ENCODE measurements at regions not wholly inside any gene's neighbourhood (a gene's known extent, or its start where the extent isn't known, plus 50 kb on each side); places are given as distances from the start of the nearest gene placed in this dataset.

DNA sequence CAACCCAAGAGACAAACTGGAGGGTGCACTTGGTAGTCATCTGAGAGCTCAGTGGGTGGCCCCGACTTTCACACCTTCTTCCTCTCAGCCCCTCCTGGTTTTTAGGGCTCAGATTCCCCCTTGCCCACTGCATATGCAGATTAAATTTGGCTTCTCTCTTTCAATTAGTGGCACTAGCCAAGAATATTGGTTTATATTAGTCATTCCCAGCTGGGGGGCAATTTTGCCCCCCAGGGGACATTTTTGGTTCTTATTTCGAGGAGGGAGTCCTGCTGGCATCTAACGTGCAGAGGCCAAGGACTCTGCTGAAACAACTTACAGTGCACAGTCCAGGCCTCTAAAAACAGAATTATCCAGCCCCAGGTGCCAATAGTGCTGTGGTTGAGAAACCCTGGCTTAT is 216.0 kb downstream of the RPS24 start:
- TF ChIP-seq, protein P1, sequence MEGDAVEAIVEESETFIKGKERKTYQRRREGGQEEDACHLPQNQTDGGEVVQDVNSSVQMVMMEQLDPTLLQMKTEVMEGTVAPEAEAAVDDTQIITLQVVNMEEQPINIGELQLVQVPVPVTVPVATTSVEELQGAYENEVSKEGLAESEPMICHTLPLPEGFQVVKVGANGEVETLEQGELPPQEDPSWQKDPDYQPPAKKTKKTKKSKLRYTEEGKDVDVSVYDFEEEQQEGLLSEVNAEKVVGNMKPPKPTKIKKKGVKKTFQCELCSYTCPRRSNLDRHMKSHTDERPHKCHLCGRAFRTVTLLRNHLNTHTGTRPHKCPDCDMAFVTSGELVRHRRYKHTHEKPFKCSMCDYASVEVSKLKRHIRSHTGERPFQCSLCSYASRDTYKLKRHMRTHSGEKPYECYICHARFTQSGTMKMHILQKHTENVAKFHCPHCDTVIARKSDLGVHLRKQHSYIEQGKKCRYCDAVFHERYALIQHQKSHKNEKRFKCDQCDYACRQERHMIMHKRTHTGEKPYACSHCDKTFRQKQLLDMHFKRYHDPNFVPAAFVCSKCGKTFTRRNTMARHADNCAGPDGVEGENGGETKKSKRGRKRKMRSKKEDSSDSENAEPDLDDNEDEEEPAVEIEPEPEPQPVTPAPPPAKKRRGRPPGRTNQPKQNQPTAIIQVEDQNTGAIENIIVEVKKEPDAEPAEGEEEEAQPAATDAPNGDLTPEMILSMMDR (IDR thresholded peaks at IDR 0.05; ENCODE audit: insufficient read depth, low read length, poor library complexity, severe bottlenecking): no peak
- DNase-seq (ENCODE audit: low read depth): no peak
- H3K4me3 ChIP-seq (ENCODE audit: low read depth, low read length): no peak overlapping the region

DNA sequence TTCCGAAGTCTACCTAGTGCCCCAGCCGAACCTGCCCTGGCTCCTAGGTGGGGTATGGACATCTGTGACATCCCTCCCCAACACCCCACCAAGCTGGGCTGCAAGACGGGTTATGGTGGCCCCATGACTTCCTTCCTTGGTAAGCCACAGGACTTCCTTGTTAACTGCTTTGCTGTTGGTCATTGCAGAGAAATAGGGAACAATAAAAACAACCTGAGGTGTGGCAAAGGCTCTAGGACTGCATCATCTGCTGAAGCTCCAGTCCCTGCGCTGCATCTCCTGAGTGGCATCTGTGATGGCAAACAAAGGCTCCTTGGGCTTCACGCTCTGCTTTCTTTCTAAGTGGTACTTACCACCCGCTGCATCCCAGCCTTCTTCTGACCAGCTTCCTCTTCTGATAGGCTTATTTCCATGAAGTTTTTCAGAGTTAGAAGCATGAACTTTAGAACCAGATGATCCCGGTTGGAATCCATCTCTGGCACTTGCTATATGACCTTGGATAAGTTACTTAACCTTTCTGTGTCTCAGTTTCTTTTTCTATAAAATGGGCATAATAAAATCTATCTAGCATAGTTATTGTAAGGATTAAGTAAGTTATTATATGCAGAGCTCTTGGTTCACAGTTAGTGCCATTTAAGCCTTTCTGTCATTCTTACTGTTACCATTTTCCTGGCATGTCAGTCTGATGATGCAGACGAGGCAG is 216.8 kb downstream of the RPS24 start:
- TF ChIP-seq, protein P1 (IDR thresholded peaks at IDR 0.05; ENCODE audit: insufficient read depth, low read length, poor library complexity, severe bottlenecking): no peak
- no peak for DNase-seq (ENCODE audit: low read depth)
- H3K27me3 ChIP-seq (ENCODE audit: control insufficient read depth, insufficient read depth, low read length): no peaks in the 10 kb centered on the region
- no peak overlapping the region for H3K4me3 ChIP-seq (ENCODE audit: low read depth, low read length)
- no peaks in the 10 kb centered on the region for H3K36me3 ChIP-seq (ENCODE audit: control insufficient read depth, insufficient read depth, low read length)

More for the DNA sequence above, 216.0 kb downstream of the RPS24 start:
- Histone ChIP-seq H3K36me3 (ENCODE audit: control insufficient read depth, insufficient read depth, low read length) (no peaks in the 10 kb centered on the region), H3K27me3 (ENCODE audit: control insufficient read depth, insufficient read depth, low read length) (no peaks in the 10 kb centered on the region)

DNA sequence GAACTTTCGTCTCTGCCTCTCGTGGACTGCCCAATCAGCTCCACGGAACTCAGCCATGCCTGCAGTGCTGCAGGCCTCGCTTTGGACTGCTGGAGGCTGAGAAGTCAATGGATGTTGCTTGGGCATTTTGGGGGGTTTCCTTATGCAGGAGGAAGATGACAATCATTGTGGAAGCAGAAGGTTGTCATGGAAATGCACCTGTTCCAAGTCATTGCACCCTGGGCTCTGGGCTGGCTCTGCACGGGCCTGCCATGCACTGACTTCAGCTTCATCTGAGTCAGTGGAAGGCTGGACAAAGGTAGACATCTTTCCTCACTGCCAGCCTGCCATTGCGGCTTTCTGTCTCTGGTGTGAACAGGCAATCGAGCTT is 217.3 kb downstream of the RPS24 start:
- H3K36me3 ChIP-seq (ENCODE audit: control insufficient read depth, insufficient read depth, low read length): no peaks in the 10 kb centered on the region
- TF ChIP-seq, protein P1 (IDR thresholded peaks at IDR 0.05; ENCODE audit: insufficient read depth, low read length, poor library complexity, severe bottlenecking): no peak
- DNase-seq (ENCODE audit: low read depth): peak; percentile 26
- H3K27me3 ChIP-seq (ENCODE audit: control insufficient read depth, insufficient read depth, low read length): no peaks in the 10 kb centered on the region
- no peak overlapping the region for H3K4me3 ChIP-seq (ENCODE audit: low read depth, low read length)

DNA sequence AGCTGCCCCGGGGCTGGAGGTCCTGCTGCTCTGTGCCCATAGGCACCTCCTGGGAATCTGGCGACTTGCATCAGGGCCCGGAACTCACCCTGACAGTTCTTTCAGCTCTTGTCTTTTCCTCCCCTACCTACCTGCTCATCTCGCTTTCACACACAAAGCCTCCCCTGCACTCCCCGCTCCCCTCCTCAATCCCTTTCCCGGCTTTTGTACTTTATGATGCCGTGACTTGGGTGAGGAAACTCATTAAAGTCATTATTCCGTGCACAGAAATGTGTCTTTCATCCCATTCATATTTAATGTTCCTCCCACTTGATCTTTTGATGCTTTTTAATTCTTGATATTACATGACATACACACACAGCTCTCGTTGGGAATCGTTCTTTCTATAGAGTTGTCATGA is 218.6 kb downstream of the RPS24 start:
- TF ChIP-seq, protein P1 (IDR thresholded peaks at IDR 0.05; ENCODE audit: insufficient read depth, low read length, poor library complexity, severe bottlenecking): no peak
- Histone ChIP-seq H3K4me3 (ENCODE audit: low read depth, low read length) (no peak overlapping the region), H3K36me3 (ENCODE audit: control insufficient read depth, insufficient read depth, low read length) (no peaks in the 10 kb centered on the region), H3K27me3 (ENCODE audit: control insufficient read depth, insufficient read depth, low read length) (no peaks in the 10 kb centered on the region)
- DNase-seq (ENCODE audit: low read depth): no peak

DNA sequence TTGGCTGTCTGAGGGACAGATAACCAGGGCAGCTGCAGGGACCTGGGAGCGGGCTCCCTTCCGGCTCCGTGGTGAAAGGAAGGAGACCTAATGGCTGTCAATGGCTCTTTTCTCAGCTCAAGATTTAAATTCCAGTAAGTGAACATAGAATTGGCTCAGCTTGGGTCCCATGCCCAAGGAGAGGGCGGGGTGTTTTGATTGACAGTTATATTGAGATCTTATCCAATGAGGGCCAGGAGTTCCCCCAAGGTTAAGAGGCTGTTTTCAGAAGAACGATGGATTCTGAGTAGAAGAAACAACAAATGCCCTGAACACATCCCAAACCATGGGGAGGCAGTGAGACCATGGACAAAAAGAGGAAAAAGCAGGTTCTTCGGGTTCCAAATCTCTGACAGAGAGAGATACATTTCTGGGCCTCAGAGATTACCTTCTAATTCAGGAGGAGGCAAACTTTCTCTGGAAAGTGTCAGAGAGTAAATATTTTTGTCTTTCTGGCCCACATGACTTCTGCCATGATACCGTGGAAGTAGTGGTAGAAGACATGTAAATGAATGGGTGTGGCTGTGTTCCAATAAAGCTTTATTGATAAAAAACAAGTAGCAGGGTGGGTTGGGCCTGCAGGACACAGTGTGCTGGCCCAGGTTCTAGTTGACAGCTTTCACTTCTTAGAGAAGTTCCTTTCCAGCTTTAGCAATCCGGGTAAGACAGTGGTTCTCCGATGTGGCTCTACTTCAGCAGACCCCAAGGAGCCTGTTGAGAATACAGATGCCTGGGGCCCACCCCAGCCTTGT is 219.6 kb downstream of the RPS24 start:
- H3K4me3 ChIP-seq (ENCODE audit: low read depth, low read length): no peak overlapping the region
- no peak for DNase-seq (ENCODE audit: low read depth)
- H3K36me3 ChIP-seq (ENCODE audit: control insufficient read depth, insufficient read depth, low read length): no peaks in the 10 kb centered on the region
- H3K27me3 ChIP-seq (ENCODE audit: control insufficient read depth, insufficient read depth, low read length): no peaks in the 10 kb centered on the region
- TF ChIP-seq, protein P1 (IDR thresholded peaks at IDR 0.05; ENCODE audit: insufficient read depth, low read length, poor library complexity, severe bottlenecking): no peak
